ENCODE measurements at regions not wholly inside any gene's neighbourhood (a gene's known extent, or its start where the extent isn't known, plus 50 kb on each side); places are given as distances from the start of the nearest gene placed in this dataset.

DNA sequence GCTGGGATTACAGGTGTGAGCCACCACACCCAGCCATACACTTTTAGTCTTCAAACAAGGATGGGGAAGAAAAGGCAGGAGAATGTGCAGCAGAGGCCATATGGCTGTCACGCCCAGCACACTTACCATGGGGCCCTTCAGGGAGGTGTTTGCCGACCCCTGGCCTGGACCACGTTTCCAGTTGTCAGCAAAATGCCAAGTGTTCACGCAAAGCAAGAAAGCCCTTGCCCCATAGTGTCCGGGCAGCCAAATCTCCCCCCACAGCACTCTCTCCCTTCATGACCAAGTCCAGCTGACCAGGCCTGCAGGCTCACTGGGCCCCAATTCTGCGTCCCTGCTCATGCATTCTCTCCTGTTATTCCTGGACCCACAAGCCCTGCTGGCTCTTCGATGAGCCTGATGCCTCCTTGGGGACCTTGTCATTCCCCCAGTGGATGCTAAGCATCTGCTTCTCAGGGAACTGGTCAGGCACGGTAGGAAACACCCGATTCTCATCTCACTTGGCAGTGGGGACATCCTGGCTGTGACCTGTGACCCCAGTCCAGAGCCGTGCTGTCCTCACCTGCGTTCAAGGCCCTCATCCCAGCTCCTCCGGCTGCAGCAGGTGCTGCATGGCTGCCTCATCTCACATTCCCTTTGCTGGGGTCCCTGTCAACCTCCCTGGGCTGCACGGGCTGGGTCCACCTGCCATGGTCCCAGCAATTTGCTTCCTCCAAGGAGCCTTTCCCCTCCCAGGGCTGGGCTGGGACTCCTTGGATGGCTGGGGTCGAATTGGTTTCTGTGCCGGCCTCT, 96.4 kb downstream of the CTTN start:
- peak in 1 of 2 donors; percentile 24 for DNase-seq
- Histone ChIP-seq H3K4me1 (no peaks in the 10 kb centered on the region), H3K9me3 (peaks cover 0 to 20% (median 18%) of the 10 kb centered on the region in 3 donors), H3K27me3 (no peaks in the 10 kb centered on the region), H3K36me3 (no peaks in the 10 kb centered on the region), H3K4me3 (no peak overlapping the region), H3K27ac (no peak overlapping the region)
- TF ChIP-seq, protein P1, sequence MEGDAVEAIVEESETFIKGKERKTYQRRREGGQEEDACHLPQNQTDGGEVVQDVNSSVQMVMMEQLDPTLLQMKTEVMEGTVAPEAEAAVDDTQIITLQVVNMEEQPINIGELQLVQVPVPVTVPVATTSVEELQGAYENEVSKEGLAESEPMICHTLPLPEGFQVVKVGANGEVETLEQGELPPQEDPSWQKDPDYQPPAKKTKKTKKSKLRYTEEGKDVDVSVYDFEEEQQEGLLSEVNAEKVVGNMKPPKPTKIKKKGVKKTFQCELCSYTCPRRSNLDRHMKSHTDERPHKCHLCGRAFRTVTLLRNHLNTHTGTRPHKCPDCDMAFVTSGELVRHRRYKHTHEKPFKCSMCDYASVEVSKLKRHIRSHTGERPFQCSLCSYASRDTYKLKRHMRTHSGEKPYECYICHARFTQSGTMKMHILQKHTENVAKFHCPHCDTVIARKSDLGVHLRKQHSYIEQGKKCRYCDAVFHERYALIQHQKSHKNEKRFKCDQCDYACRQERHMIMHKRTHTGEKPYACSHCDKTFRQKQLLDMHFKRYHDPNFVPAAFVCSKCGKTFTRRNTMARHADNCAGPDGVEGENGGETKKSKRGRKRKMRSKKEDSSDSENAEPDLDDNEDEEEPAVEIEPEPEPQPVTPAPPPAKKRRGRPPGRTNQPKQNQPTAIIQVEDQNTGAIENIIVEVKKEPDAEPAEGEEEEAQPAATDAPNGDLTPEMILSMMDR (IDR thresholded peaks at IDR 0.05): no peak
- intact Hi-C loops (cut with DNase I; ENCODE audit: low total_unique reads): no loop called here

DNA sequence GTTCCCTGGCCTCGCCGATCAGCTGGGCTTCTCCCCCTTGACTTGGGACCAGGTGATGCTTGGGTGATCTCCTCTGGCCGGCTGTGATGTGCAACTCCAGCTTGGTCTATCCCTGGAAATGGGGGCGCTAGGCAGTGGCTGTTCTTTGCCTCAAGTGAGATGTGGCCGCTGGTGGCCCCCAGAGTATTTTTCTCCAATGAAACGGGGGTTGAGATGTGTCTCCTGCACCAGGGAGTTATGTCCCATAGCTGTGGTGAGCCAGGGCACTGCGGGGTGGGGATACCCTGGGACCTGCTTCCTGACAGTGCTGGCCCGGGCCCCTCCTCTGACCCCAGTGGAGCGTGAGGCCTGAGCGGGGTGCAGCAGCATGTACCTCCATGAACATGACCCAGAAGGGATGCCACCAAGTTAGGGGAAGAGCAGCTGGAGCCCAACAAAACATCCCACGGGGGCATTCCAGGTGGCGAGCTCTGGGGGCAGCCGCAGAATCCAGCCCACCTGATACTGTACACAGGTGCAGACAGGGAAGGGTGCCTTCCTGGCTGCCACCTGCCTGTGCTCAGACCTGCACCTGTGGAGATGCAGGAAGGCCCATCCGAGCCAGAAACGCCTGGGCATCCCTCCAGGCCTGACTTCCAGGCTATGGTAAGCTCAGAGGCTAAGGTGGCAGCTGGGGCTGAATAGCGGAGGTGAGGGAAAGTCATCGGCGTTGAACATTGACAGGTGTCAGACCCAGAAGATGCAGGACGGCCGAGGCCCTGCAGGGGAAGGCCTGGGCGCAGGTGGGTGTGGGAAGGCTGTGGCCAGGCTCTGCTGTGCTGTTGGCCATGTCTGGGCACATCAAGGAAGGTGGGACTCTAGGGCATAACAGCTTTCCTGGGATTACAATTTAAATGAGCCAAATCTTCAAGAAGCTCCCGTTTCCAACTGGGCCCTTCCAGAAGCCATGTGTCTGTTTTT, 97.3 kb downstream of the CTTN start:
- H3K4me3 ChIP-seq: no peak overlapping the region
- H3K27me3 ChIP-seq: no peaks in the 10 kb centered on the region
- peak in 1 of 2 donors; percentile 47 for DNase-seq
- H3K9me3 ChIP-seq: peaks cover 0 to 17% (median 14%) of the 10 kb centered on the region in 3 donors
- intact Hi-C loops (cut with DNase I; ENCODE audit: low total_unique reads): no loop called here
- TF ChIP-seq, protein P1 (IDR thresholded peaks at IDR 0.05): no peak
- no peaks in the 10 kb centered on the region for H3K36me3 ChIP-seq
- H3K27ac ChIP-seq: no peak overlapping the region
- no peaks in the 10 kb centered on the region for H3K4me1 ChIP-seq

DNA sequence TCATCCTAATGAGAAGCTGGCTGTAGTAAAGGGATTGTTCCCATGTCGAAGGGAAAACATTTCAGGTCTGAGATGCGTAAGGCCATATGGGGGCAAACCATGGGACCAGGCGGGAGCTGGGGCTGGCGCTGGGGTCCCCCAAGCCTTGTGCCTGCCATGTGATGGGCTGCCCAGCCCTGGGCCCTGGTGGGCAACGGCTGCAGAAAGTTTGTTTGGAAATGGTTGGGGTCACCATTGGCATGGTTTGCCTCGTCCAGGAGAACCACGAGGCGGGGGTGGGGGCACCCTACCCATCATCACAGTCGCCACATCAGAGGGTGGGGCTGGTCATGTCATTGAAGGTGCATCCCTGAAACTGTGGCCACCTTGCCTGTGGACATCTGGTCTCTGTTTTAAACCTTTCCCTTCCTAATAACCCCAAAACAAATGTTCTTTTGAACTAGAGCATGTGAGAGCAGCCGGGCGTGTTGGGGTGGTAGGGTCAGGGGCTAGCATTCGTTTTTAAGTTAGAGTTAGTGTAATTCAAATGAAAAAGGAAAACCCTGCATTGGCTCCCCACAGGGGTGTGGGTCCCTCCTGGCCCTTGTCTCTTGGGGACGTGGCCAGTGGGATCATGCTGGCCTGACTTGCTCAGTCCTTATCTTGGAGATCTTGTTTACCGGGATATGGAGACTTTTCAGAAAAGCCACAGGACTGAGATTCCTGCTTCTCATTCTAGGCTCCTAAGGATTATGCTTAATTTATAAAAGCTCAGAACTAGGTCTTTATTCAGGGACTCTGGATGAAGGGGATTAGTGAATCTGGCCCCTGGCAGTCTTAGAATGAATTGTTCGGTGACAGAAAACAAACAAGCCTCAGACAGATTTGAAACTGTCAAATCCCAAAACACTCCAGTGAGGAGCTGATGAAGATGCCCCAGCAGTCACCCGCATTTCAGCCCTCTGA, 98.5 kb downstream of the CTTN start:
- H3K9me3 ChIP-seq: peaks cover 0 to 5% (median 4%) of the 10 kb centered on the region in 3 donors
- H3K27me3 ChIP-seq: no peaks in the 10 kb centered on the region
- H3K4me1 ChIP-seq: no peaks in the 10 kb centered on the region
- intact Hi-C loops (cut with DNase I; ENCODE audit: low total_unique reads): no loop called here
- H3K27ac ChIP-seq: no peak overlapping the region
- no peak overlapping the region for H3K4me3 ChIP-seq
- no peaks in the 10 kb centered on the region for H3K36me3 ChIP-seq
- DNase-seq: peak in 1 of 2 donors; percentile 50
- TF ChIP-seq, protein P1 (IDR thresholded peaks at IDR 0.05): no peak

DNA sequence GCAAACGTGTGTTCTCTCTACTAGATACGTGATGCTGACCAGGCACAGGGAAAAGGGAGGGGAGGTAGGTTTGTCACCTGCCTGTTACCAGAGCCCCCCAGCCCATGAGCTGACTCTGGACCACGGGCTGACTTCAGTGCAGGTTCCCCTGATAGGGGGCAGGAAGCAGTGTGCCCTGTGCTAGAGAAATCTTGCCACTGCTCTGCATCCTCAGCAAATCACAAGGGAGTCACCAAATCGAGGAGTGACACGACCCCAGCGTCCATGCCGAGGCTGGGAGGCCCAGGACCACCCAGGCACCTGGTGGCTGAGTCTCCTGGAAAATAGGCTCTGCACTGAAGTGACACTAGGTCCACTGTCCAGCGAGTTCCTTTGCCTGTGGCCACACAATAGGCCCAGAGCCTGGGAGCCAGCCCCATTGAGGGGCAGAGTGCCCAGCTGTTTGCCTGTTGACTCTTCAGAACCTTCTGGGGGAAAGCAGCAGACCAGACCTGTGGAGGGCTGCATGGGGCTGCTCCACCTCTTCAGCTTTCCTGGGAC, 99.3 kb downstream of the CTTN start:
- H3K27me3 ChIP-seq: no peaks in the 10 kb centered on the region
- no peak overlapping the region for H3K27ac ChIP-seq
- intact Hi-C loops (cut with DNase I; ENCODE audit: low total_unique reads): no loop called here
- H3K36me3 ChIP-seq: no peaks in the 10 kb centered on the region
- H3K4me1 ChIP-seq: no peaks in the 10 kb centered on the region
- H3K9me3 ChIP-seq: no peaks in the 10 kb centered on the region
- DNase-seq: peak in 1 of 2 donors; percentile 56
- no peak overlapping the region for H3K4me3 ChIP-seq
- TF ChIP-seq, protein P1 (IDR thresholded peaks at IDR 0.05): no peak

DNA sequence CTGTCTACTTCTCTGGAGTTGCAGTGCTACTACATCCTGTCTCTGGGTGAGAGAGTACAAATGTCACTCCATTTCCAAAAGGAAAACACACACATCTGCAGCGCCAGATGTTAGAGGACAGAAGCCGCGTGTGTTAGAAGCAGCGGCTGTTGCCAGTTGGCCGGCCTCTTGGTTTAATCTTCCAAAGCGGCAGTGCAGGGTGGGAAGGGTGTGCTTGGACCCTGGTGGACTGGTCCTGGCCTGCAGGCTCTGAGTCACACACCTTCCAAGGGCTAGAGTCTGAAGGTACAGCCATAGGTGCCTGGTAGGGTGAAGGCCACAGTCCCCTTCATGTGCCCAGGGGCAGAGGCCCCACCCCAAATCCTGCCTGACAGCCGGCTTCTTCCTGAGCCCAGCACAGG, 99.8 kb downstream of the CTTN start:
- no peaks in the 10 kb centered on the region for H3K27me3 ChIP-seq
- H3K27ac ChIP-seq: no peak overlapping the region
- TF ChIP-seq, protein P1 (IDR thresholded peaks at IDR 0.05): no peak
- H3K4me3 ChIP-seq: no peak overlapping the region
- no peaks in the 10 kb centered on the region for H3K9me3 ChIP-seq
- no peaks in the 10 kb centered on the region for H3K36me3 ChIP-seq
- DNase-seq: peak in 1 of 2 donors; percentile 33
- intact Hi-C loops (cut with DNase I; ENCODE audit: low total_unique reads): no loop called here
- no peaks in the 10 kb centered on the region for H3K4me1 ChIP-seq
